Tibial nerve (tissue), 4 donors: ENCODE measurements at regions not wholly inside any gene's neighbourhood (a gene's known extent, or its start where the extent isn't known, plus 50 kb on each side); places are given as distances from the start of the nearest gene placed in this dataset.

ENCODE experiments used
- DNase-seq, 2 donors: peaks; one replicate each; pipeline ENCODE4 v3.0.0-alpha.2; 2019; ENCODE audit warnings: low spot score in 2 of 2
- H3K27ac ChIP-seq, 4 donors: fragments of 200-600 bp; sonication (generic) in 3 of 4; one replicate each; pipeline ENCODE4 v1.5.1; 2017 to 2019; ENCODE audit warnings: mild to moderate bottlenecking in 1 of 4
- H3K27me3 ChIP-seq, 2 donors: fragments of 200-600 bp; sonication (generic) in 1 of 2; one replicate each; pipeline versions ENCODE4 v1.5.1 to v1.6.0; 2017 to 2019
- H3K36me3 ChIP-seq, 3 donors: fragments of 200-600 bp; sonication (generic); one replicate each; pipeline ENCODE4 v1.5.1; 2018 to 2019
- H3K4me1 ChIP-seq, 4 donors: fragments of 200-600 bp; sonication (generic) in 3 of 4; one replicate each; pipeline ENCODE4 v1.5.1; 2017 to 2019
- H3K4me3 ChIP-seq, 4 donors: fragments of 200-600 bp; sonication (generic) in 3 of 4; one replicate each; pipeline ENCODE4 v1.5.1; 2017 to 2019; ENCODE audit warnings: mild to moderate bottlenecking in 1 of 4, moderate library complexity in 1 of 4
- H3K9me3 ChIP-seq, 4 donors: fragments of 200-600 bp; sonication (generic) in 3 of 4; one replicate each; pipeline ENCODE4 v1.5.1; 2017 to 2019
- EP300 ChIP-seq, 2 donors: sonication (generic); formaldehyde crosslinking; IDR thresholded peaks; one replicate each; pipeline ENCODE4 v1.6.1; 2017; ENCODE audit warnings: antibody characterized with exemption in 2 of 2, mild to moderate bottlenecking in 1 of 2
- POLR2A ChIP-seq, 2 donors: fragments of 450-650 bp; IDR thresholded peaks; one replicate each; pipeline ENCODE4 v1.6.1; 2017; ENCODE audit warnings: antibody characterized with exemption in 2 of 2, mild to moderate bottlenecking in 2 of 2, moderate library complexity in 2 of 2
- whole genome bisulfite sequencing, 2 donors: methylation state at CpG; one replicate each; pipeline ENCODE4 v1.1.5; 2018; 5-methylcytosine and 5-hydroxymethylcytosine counted together
- TF ChIP-seq, protein P1 (sequence below), 5 experiments: fragments of 200-600 bp in 3 of 5; fragments of 450-650 bp in 2 of 5; sonication (generic) in 3 of 5; IDR thresholded peaks; one replicate each; pipeline ENCODE4 v1.5.1; 2016 to 2019; ENCODE audit warnings: antibody characterized with exemption in 5 of 5, mild to moderate bottlenecking in 3 of 5, moderate library complexity in 2 of 5

GRCh38 chr7:22942191-22942590 lies 71.7 kb downstream of the HYCC1 start:
- Histone ChIP-seq H3K27ac (no peak overlapping the region), H3K4me3 (no peak overlapping the region), H3K9me3 (no peaks in the 10 kb centered on the region), H3K27me3 (no peaks in the 10 kb centered on the region), H3K36me3 (peaks cover 0 to 16% (median 0%) of the 10 kb centered on the region in 3 donors), H3K4me1 (peaks cover 0 to 5% (median 0%) of the 10 kb centered on the region in 4 donors)
- WGBS, 2 donors: 80 to 87% methylated on average over 2 of the region's 2 CpGs
- TF ChIP-seq, protein P1, sequence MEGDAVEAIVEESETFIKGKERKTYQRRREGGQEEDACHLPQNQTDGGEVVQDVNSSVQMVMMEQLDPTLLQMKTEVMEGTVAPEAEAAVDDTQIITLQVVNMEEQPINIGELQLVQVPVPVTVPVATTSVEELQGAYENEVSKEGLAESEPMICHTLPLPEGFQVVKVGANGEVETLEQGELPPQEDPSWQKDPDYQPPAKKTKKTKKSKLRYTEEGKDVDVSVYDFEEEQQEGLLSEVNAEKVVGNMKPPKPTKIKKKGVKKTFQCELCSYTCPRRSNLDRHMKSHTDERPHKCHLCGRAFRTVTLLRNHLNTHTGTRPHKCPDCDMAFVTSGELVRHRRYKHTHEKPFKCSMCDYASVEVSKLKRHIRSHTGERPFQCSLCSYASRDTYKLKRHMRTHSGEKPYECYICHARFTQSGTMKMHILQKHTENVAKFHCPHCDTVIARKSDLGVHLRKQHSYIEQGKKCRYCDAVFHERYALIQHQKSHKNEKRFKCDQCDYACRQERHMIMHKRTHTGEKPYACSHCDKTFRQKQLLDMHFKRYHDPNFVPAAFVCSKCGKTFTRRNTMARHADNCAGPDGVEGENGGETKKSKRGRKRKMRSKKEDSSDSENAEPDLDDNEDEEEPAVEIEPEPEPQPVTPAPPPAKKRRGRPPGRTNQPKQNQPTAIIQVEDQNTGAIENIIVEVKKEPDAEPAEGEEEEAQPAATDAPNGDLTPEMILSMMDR (IDR thresholded peaks at IDR 0.05): no peak
- TF ChIP-seq EP300 (IDR thresholded peaks at IDR 0.05) (no peak), POLR2A (IDR thresholded peaks at IDR 0.05) (no peak)
- DNase-seq: no peak

DNA sequence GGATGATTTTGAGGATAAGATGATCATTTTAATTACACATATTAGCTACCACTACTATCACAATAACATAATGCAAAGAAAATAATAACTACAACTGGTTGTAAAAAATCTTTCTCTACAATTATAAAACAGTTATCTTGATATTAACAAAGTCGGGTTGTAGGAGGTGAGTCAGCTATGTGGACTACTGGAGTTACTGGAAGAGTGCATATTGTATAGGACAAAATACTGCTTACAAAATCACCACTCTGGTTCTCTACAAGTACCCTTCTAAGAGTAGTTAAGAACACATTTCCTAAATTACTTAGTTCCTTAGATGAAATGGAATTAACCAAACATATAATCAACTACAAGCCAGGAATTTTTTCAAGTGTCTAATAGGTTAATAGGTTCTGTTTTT lies 74.1 kb downstream of the HYCC1 start:
- WGBS, 2 donors: 92 to 100% methylated on average over 1 of the region's 1 CpG
- H3K27ac ChIP-seq: no peak overlapping the region
- TF ChIP-seq, protein P1 (IDR thresholded peaks at IDR 0.05): no peak
- TF ChIP-seq EP300 (IDR thresholded peaks at IDR 0.05) (no peak), POLR2A (IDR thresholded peaks at IDR 0.05) (no peak)
- no peaks in the 10 kb centered on the region for H3K27me3 ChIP-seq
- no peak for DNase-seq
- no peak overlapping the region for H3K4me3 ChIP-seq
- H3K36me3 ChIP-seq: peaks cover 0 to 8% (median 0%) of the 10 kb centered on the region in 3 donors
- H3K4me1 ChIP-seq: peaks cover 0 to 12% (median 0%) of the 10 kb centered on the region in 4 donors
- no peaks in the 10 kb centered on the region for H3K9me3 ChIP-seq

GRCh38 chr7:22937946-22938345 lies 76.0 kb downstream of the HYCC1 start:
- H3K9me3 ChIP-seq: no peaks in the 10 kb centered on the region
- no peaks in the 10 kb centered on the region for H3K27me3 ChIP-seq
- peaks cover 0 to 8% (median 0%) of the 10 kb centered on the region in 3 donors for H3K36me3 ChIP-seq
- H3K27ac ChIP-seq: no peak overlapping the region
- DNase-seq: no peak
- 84 to 94% methylated on average over 1 of the region's 1 CpG for WGBS, 2 donors
- no peak overlapping the region for H3K4me3 ChIP-seq
- H3K4me1 ChIP-seq: peaks cover 0 to 21% (median 0%) of the 10 kb centered on the region in 4 donors
- TF ChIP-seq EP300 (IDR thresholded peaks at IDR 0.05): no peak
- TF ChIP-seq POLR2A (IDR thresholded peaks at IDR 0.05): no peak
- TF ChIP-seq, protein P1 (IDR thresholded peaks at IDR 0.05): no peak

- H3K9me3 ChIP-seq: no peaks in the 10 kb centered on the region
Measured at GRCh38 chr7:22936246-22936645, 77.7 kb downstream of the HYCC1 start.

DNA sequence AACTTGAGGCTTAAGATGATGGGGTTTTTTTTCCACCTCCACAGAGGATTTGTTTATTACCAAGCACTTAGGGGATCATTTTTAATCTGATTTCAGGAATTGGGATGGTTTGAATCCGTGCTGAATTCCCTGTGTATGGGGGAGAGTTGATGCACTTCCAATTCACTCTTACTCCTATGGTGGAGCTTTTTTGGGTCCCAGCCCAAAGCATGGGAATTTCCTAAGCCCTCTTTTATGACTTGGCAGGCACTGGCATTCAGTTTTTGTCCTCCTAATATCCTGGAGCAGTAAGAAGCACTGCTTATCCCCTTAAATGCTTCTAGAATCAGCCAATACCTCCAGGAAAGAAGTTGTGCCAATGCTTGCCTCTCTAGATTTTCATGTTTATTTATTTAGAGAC lies 78.7 kb downstream of the HYCC1 start:
- no peak for DNase-seq
- Histone ChIP-seq H3K4me3 (no peak overlapping the region), H3K27me3 (no peaks in the 10 kb centered on the region), H3K27ac (no peak overlapping the region), H3K36me3 (no peaks in the 10 kb centered on the region), H3K4me1 (peaks cover 0 to 21% (median 0%) of the 10 kb centered on the region in 4 donors), H3K9me3 (peaks cover 0 to 5% (median 2%) of the 10 kb centered on the region in 4 donors)
- 0 to 42% methylated on average over 1 of the region's 1 CpG for WGBS, 2 donors
- TF ChIP-seq POLR2A (IDR thresholded peaks at IDR 0.05) (no peak), EP300 (IDR thresholded peaks at IDR 0.05) (no peak)
- TF ChIP-seq, protein P1 (IDR thresholded peaks at IDR 0.05): no peak

More at GRCh38 chr7:22936246-22936645, 77.7 kb downstream of the HYCC1 start:
- 85 to 86% methylated on average over 3 of the region's 3 CpGs for WGBS, 2 donors
- Histone ChIP-seq H3K4me1 (peaks cover 0 to 21% (median 0%) of the 10 kb centered on the region in 4 donors), H3K36me3 (peaks cover 0 to 8% (median 0%) of the 10 kb centered on the region in 3 donors), H3K27me3 (no peaks in the 10 kb centered on the region), H3K4me3 (no peak overlapping the region), H3K27ac (no peak overlapping the region)
- DNase-seq: no peak
- TF ChIP-seq POLR2A (IDR thresholded peaks at IDR 0.05) (no peak), EP300 (IDR thresholded peaks at IDR 0.05) (no peak)
- TF ChIP-seq, protein P1 (IDR thresholded peaks at IDR 0.05): no peak
